ENCODE measurements at regions not wholly inside any gene's neighbourhood (a gene's known extent, or its start where the extent isn't known, plus 50 kb on each side); places are given as distances from the start of the nearest gene placed in this dataset.

GRCh38 chr1:222923506-222923905, 108.7 kb downstream of the DISP1 start:
- no peak for TF ChIP-seq POLR2AphosphoS5 (IDR thresholded peaks at IDR 0.05; ENCODE audit: insufficient read depth in 1 of 2, low read depth in 1 of 2)
- TF ChIP-seq POLR2A (IDR thresholded peaks at IDR 0.05): no peak

Data from vagina (tissue), 2 donors.